HCT116 (cell line): ENCODE measurements at regions not wholly inside any gene's neighbourhood (a gene's known extent, or its start where the extent isn't known, plus 50 kb on each side); places are given as distances from the start of the nearest gene placed in this dataset.

Experiments
- ATAC-seq: fragments of 200-7000 bp; cut with Tn5 transposase; 2 replicates; pipeline ENCODE4 v1.9.1; 2020; ENCODE audit warnings: mild to moderate bottlenecking, moderate library complexity
- BruUV-seq: library from RNA; stranded (reverse); fragments of 400-500 nt; replicated peaks from 2 replicates; lab custom pipeline; 2021; lab: Mats Ljungman, UMichigan
- CTCF ChIA-PET: fragments of 300-600 bp; sonication (Branson Sonifier 250); formaldehyde crosslinking; loops from one replicate; lab custom pipeline; 2021; ENCODE audit warnings: antibody characterized with exemption; lab: Charles Lee
- POLR2A ChIA-PET: fragments of 300-600, 350-600 bp; sonication (Branson Sonifier 250); formaldehyde crosslinking; loops from one replicate; lab custom pipeline; 2021; ENCODE audit warnings: antibody characterized with exemption; lab: Charles Lee
- RAD21 ChIA-PET, 2 experiments: fragments of 300-600 bp; sonication (Branson Sonifier 250); formaldehyde crosslinking; loops; one replicate each; lab custom pipeline; 2023; ENCODE audit warnings: low total read pairs in 2 of 2; ENCODE audit not compliant: uncharacterized antibody in 2 of 2, unreplicated experiment in 2 of 2, low non-redundant PET in 1 of 2; lab: Charles Lee
- DNase-seq: peaks from one replicate; pipeline ENCODE4 v3.0.0-alpha.2; 2010; ENCODE audit warnings: low read depth, low spot score
- H2AFZ ChIP-seq: fragments of 200-600 bp; shearing (Covaris generic), sonication (generic); 2 replicates; pipeline ENCODE4 v1.6.1; 2017; ENCODE audit warnings: low read depth, mixed run types, mixed read lengths, antibody characterized with exemption, low read length; ENCODE audit not compliant: poor library complexity, severe bottlenecking
- H3K27ac ChIP-seq: 2 replicates; pipeline ENCODE4 v1.5.1; 2012; ENCODE audit warnings: low read depth, low read length
- H3K27me3 ChIP-seq: fragments of 200-600 bp; sonication (generic); 2 replicates; pipeline ENCODE4 v1.6.1; 2016; ENCODE audit warnings: mixed run types, low read length, mixed read lengths; ENCODE audit not compliant: insufficient read depth
- H3K36me3 ChIP-seq, 2 experiments: fragments of 200-500 bp in 1 of 2; fragments of 200-600 bp in 1 of 2; sonication (Bioruptor generic) in 1 of 2; sonication (generic) in 1 of 2; 2 replicates each; pipeline versions ENCODE4 v1.5.1 to v1.6.1; 2014 to 2016; ENCODE audit warnings: low read length in 2 of 2, inconsistent platforms in 1 of 2, mixed read lengths in 1 of 2, mixed run types in 1 of 2; ENCODE audit not compliant: insufficient read depth in 2 of 2, control insufficient read depth in 1 of 2
- H3K4me1 ChIP-seq, 2 experiments: fragments of 200-600 bp in 1 of 2; sonication (generic) in 1 of 2; 2 replicates each; pipeline versions ENCODE4 v1.5.1 to v1.6.1; 2012 to 2017; ENCODE audit warnings: low read length in 2 of 2, inconsistent platforms in 1 of 2, mild to moderate bottlenecking in 1 of 2, mixed read lengths in 1 of 2, mixed run types in 1 of 2, moderate library complexity in 1 of 2; ENCODE audit not compliant: insufficient read depth in 2 of 2, control insufficient read depth in 1 of 2
- H3K4me2 ChIP-seq: fragments of 200-600 bp; sonication (generic); 2 replicates; pipeline ENCODE4 v1.6.1; 2017; ENCODE audit warnings: mixed run types, low read length, mixed read lengths
- H3K4me3 ChIP-seq, 2 experiments: fragments of 200-600 bp in 1 of 2; sonication (generic) in 1 of 2; replicated peaks in 1 of 2; 2 replicates each; pipeline ENCODE4 v1.5.1; 2011 to 2016; ENCODE audit warnings: low read length in 2 of 2, control low read depth in 1 of 2, low read depth in 1 of 2, mild to moderate bottlenecking in 1 of 2, mixed read lengths in 1 of 2, mixed run types in 1 of 2
- H3K79me2 ChIP-seq: fragments of 200-600 bp; sonication (generic); 2 replicates; pipeline ENCODE4 v1.6.1; 2017; ENCODE audit warnings: mild to moderate bottlenecking, mixed run types, low read length, moderate library complexity, mixed read lengths; ENCODE audit not compliant: insufficient read depth
- H3K9ac ChIP-seq: fragments of 200-600 bp; sonication (generic); 2 replicates; pipeline ENCODE4 v1.6.1; 2016; ENCODE audit warnings: low read length, mixed read lengths
- H3K9me2 ChIP-seq: fragments of 200-600 bp; sonication (generic), shearing (Covaris generic); 2 replicates; pipeline ENCODE4 v1.6.1; 2017; ENCODE audit warnings: mixed run types, mild to moderate bottlenecking, moderate library complexity; ENCODE audit not compliant: insufficient read depth
- H3K9me3 ChIP-seq, 2 experiments: fragments of 200-500 bp in 1 of 2; fragments of 200-600 bp in 1 of 2; sonication (Bioruptor generic) in 1 of 2; sonication (generic) in 1 of 2; 2 replicates each; pipeline ENCODE4 v1.6.1; 2014 to 2017; ENCODE audit warnings: low read length in 2 of 2, mixed read lengths in 2 of 2, inconsistent platforms in 1 of 2, low read depth in 1 of 2, mild to moderate bottlenecking in 1 of 2, mixed run types in 1 of 2, moderate library complexity in 1 of 2; ENCODE audit not compliant: control insufficient read depth in 1 of 2, insufficient read depth in 1 of 2
- H4K20me1 ChIP-seq: fragments of 200-600 bp; sonication (generic), shearing (Covaris generic); 2 replicates; pipeline ENCODE4 v1.6.1; 2017; ENCODE audit warnings: mixed run types, mild to moderate bottlenecking, moderate library complexity; ENCODE audit not compliant: insufficient read depth
- CBX3 ChIP-seq: IDR thresholded peaks from 2 replicates; pipeline ENCODE4 v1.6.1; 2012; ENCODE audit warnings: low read depth
- EZH2 ChIP-seq: fragments of 200-600 bp; sonication (generic); IDR thresholded peaks from 2 replicates; pipeline ENCODE4 v1.6.1; 2017; ENCODE audit warnings: antibody characterized with exemption, mixed run types
- EZH2phosphoT487 ChIP-seq: fragments of 200-600 bp; IDR thresholded peaks from 2 replicates; pipeline ENCODE4 v1.6.1; 2018; ENCODE audit warnings: antibody characterized with exemption, borderline replicate concordance
- POLR2AphosphoS5 ChIP-seq: IDR thresholded peaks from 2 replicates; pipeline ENCODE4 v1.6.1; 2011; ENCODE audit warnings: mild to moderate bottlenecking, low read depth, low read length, moderate library complexity
- SP1 ChIP-seq: IDR thresholded peaks from 2 replicates; pipeline ENCODE4 v1.6.1; 2012; ENCODE audit warnings: low read depth
- TCF7L2 ChIP-seq: IDR thresholded peaks from 2 replicates; pipeline ENCODE4 v1.7.0; 2011; ENCODE audit warnings: borderline replicate concordance, inconsistent platforms; ENCODE audit not compliant: insufficient read depth, insufficient read length; ENCODE audit errors: extremely low read depth
- YY1 ChIP-seq: IDR thresholded peaks from 2 replicates; pipeline ENCODE4 v1.6.1; 2011; ENCODE audit warnings: low read length, low read depth, moderate library complexity, mild to moderate bottlenecking; ENCODE audit not compliant: insufficient replicate concordance; ENCODE audit errors: extremely low read depth
- intact Hi-C: fragments of 100-400 bp; cut with micrococcal nuclease; formaldehyde crosslinking; loops from 2 replicates; pipeline ENCODE4 v1.10.0; 2022
- TF ChIP-seq, protein P1 (sequence below): IDR thresholded peaks from 2 replicates; pipeline ENCODE4 v1.6.1; 2012; ENCODE audit warnings: low read depth
- TF ChIP-seq, protein P2 (sequence below): IDR thresholded peaks from 2 replicates; pipeline ENCODE4 v1.6.1; 2011; ENCODE audit warnings: mild to moderate bottlenecking, low read length, moderate library complexity; ENCODE audit not compliant: insufficient replicate concordance; ENCODE audit errors: extremely low read depth

DNA sequence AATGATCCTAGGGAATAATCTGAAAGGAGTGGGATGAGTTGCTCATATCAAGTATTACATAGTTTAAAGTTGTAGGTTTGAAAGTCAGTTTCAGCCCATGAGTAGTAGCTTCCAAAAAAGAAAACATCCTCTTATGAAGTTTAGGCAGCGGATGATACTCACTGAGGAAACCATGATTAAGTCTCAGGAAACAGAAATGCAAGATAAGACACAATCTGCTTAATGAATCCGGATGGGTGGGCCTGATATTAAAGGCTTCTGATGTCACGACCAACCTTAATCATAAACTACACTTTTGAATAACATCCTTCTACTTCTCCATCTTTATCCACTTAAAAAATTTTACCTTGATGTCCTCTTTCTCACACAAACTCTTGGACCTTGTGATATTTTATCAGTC is 61.8 kb downstream of the S1PR1 start (continued):
- TF ChIP-seq, protein P1, sequence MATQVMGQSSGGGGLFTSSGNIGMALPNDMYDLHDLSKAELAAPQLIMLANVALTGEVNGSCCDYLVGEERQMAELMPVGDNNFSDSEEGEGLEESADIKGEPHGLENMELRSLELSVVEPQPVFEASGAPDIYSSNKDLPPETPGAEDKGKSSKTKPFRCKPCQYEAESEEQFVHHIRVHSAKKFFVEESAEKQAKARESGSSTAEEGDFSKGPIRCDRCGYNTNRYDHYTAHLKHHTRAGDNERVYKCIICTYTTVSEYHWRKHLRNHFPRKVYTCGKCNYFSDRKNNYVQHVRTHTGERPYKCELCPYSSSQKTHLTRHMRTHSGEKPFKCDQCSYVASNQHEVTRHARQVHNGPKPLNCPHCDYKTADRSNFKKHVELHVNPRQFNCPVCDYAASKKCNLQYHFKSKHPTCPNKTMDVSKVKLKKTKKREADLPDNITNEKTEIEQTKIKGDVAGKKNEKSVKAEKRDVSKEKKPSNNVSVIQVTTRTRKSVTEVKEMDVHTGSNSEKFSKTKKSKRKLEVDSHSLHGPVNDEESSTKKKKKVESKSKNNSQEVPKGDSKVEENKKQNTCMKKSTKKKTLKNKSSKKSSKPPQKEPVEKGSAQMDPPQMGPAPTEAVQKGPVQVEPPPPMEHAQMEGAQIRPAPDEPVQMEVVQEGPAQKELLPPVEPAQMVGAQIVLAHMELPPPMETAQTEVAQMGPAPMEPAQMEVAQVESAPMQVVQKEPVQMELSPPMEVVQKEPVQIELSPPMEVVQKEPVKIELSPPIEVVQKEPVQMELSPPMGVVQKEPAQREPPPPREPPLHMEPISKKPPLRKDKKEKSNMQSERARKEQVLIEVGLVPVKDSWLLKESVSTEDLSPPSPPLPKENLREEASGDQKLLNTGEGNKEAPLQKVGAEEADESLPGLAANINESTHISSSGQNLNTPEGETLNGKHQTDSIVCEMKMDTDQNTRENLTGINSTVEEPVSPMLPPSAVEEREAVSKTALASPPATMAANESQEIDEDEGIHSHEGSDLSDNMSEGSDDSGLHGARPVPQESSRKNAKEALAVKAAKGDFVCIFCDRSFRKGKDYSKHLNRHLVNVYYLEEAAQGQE, result no peak
- TF ChIP-seq EZH2phosphoT487, result no peak

DNA sequence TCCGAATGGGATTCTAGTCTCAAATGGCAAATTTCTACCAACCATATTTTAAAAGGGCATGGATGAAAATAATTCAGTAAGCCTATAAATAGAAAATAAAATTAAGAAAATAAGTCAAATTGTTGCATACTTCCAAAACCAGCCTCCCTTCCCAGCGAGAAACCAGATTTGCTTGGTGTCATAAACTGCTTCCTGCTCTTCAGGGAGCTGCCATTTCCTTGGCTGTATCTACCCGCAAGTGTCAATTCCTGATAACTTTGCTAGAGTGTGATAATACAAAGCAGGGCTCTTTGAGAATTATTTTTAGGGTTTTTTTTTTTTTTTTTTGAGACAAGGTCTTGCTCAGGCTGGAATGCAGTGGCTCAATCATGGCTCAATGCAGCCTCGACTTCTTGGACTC is 62.3 kb downstream of the S1PR1 start:
- Histone ChIP-seq H3K4me1 (peaks cover 0 to 4% of the 10 kb centered on the region in 2 experiments; a peak in 1 of 4 replicates), H2AFZ (no peak overlapping the region), H4K20me1 (no peaks in the 10 kb centered on the region), H3K27ac (no peak overlapping the region), H3K4me3 (no peak overlapping the region), H3K79me2 (no peaks in the 10 kb centered on the region), H3K4me2 (no peak overlapping the region), H3K36me3 (no peaks in the 10 kb centered on the region), H3K9me2 (no peaks in the 10 kb centered on the region), H3K9ac (no peak overlapping the region), H3K9me3 (no peaks in the 10 kb centered on the region), H3K27me3 (peaks cover 7% of the 10 kb centered on the region; the same call in 1 of the 2 replicates)
- TF ChIP-seq, protein P2, sequence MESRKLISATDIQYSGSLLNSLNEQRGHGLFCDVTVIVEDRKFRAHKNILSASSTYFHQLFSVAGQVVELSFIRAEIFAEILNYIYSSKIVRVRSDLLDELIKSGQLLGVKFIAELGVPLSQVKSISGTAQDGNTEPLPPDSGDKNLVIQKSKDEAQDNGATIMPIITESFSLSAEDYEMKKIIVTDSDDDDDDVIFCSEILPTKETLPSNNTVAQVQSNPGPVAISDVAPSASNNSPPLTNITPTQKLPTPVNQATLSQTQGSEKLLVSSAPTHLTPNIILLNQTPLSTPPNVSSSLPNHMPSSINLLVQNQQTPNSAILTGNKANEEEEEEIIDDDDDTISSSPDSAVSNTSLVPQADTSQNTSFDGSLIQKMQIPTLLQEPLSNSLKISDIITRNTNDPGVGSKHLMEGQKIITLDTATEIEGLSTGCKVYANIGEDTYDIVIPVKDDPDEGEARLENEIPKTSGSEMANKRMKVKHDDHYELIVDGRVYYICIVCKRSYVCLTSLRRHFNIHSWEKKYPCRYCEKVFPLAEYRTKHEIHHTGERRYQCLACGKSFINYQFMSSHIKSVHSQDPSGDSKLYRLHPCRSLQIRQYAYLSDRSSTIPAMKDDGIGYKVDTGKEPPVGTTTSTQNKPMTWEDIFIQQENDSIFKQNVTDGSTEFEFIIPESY, result no peak
- TF ChIP-seq CBX3 (no peak), POLR2AphosphoS5 (no peak), TCF7L2 (no peak), EZH2 (no peak), SP1 (no peak), YY1 (no peak)
- TF ChIP-seq, protein P1, result no peak
- CTCF ChIA-PET, result interaction anchor here (1.6 kb wide), 1 partner anchor 11 kb away, joined by 6 read pairs; no protein-coding TSS in a partner anchor
- intact Hi-C loops, result no loop called here
- ATAC-seq (no peak), DNase-seq (no peak)
- RAD21 ChIA-PET, result no interaction called here
- POLR2A ChIA-PET, result no interaction called here
- BruUV-seq, result no TSS peak
